OCI-LY7 (cell line): ENCODE measurements at regions not wholly inside any gene's neighbourhood (a gene's known extent, or its start where the extent isn't known, plus 50 kb on each side); places are given as distances from the start of the nearest gene placed in this dataset.

Source experiments
- BruUV-seq: library from RNA; stranded (reverse); fragments of 400-500 nt; replicated peaks from 2 replicates; lab custom pipeline; 2021; lab: Mats Ljungman, UMichigan
- CTCF ChIA-PET: fragments of 300-600 bp; sonication (Branson Sonifier 250); formaldehyde crosslinking; loops from one replicate; lab custom pipeline; 2022; ENCODE audit warnings: antibody characterized with exemption; ENCODE audit not compliant: unreplicated experiment; lab: Charles Lee
- POLR2A ChIA-PET: fragments of 300-600 bp; sonication (Branson Sonifier 250); formaldehyde crosslinking; loops from one replicate; lab custom pipeline; 2022; ENCODE audit warnings: antibody characterized with exemption; lab: Charles Lee
- DNase-seq: peaks from one replicate; pipeline ENCODE4 v3.0.0-alpha.2; 2015; ENCODE audit warnings: low spot score
- H2AFZ ChIP-seq: fragments of 200-600 bp; sonication (generic), shearing (Covaris generic); 2 replicates; pipeline ENCODE4 v1.6.1; 2014; ENCODE audit warnings: mild to moderate bottlenecking, antibody characterized with exemption, low read length, moderate library complexity
- H3K27ac ChIP-seq: fragments of 200-600 bp; sonication (generic); 2 replicates; pipeline ENCODE4 v1.5.1; 2014; ENCODE audit warnings: mixed run types, low read depth, mild to moderate bottlenecking, moderate library complexity, low read length, inconsistent platforms; ENCODE audit not compliant: poor library complexity, severe bottlenecking
- H3K36me3 ChIP-seq: fragments of 200-600 bp; sonication (generic); 2 replicates; pipeline ENCODE4 v1.6.1; 2014; ENCODE audit warnings: mild to moderate bottlenecking, antibody characterized with exemption, low read length, moderate library complexity, mixed read lengths; ENCODE audit not compliant: insufficient read depth
- H3K4me1 ChIP-seq: fragments of 200-600 bp; sonication (generic); 2 replicates; pipeline ENCODE4 v1.5.1; 2014; ENCODE audit warnings: mild to moderate bottlenecking, low read length; ENCODE audit not compliant: insufficient read depth, poor library complexity, severe bottlenecking
- H3K4me2 ChIP-seq: fragments of 200-600 bp; sonication (generic); 2 replicates; pipeline ENCODE4 v1.6.1; 2014; ENCODE audit warnings: mild to moderate bottlenecking, low read length
- H3K4me3 ChIP-seq: fragments of 200-600 bp; sonication (generic); 2 replicates; pipeline ENCODE4 v1.5.1; 2014; ENCODE audit warnings: mild to moderate bottlenecking, low read depth, low read length; ENCODE audit not compliant: poor library complexity, severe bottlenecking
- H3K79me2 ChIP-seq: fragments of 200-600 bp; sonication (generic); 2 replicates; pipeline ENCODE4 v1.6.1; 2016; ENCODE audit warnings: low read depth, mild to moderate bottlenecking, low read length, moderate library complexity, mixed read lengths; ENCODE audit not compliant: insufficient read depth
- H3K9me2 ChIP-seq: fragments of 200-600 bp; sonication (generic); 2 replicates; pipeline ENCODE4 v1.6.1; 2016; ENCODE audit warnings: mild to moderate bottlenecking, low read length, mixed read lengths; ENCODE audit not compliant: insufficient read depth
- H3K9me3 ChIP-seq: fragments of 200-600 bp; sonication (generic); 2 replicates; pipeline ENCODE4 v1.6.1; 2014; ENCODE audit warnings: mild to moderate bottlenecking, mixed run types, low read length, mixed read lengths
- H4K20me1 ChIP-seq: fragments of 200-600 bp; sonication (generic); 2 replicates; pipeline ENCODE4 v1.6.1; 2014; ENCODE audit warnings: mild to moderate bottlenecking, antibody characterized with exemption, low read length, moderate library complexity, mixed read lengths; ENCODE audit not compliant: insufficient read depth
- CTCF ChIP-seq: fragments of 200-600 bp; sonication (generic); conservative IDR thresholded peaks from 2 replicates; pipeline ENCODE4 v1.5.1; 2014; ENCODE audit warnings: mild to moderate bottlenecking, antibody characterized with exemption, low read length, moderate library complexity, mixed read lengths
- EZH2phosphoT487 ChIP-seq: fragments of 200-600 bp; sonication (generic); IDR thresholded peaks from 2 replicates; pipeline ENCODE4 v1.6.1; 2018; ENCODE audit warnings: low read depth, borderline replicate concordance, mild to moderate bottlenecking, mixed run types, antibody characterized with exemption, low read length, moderate library complexity, mixed read lengths
- intact Hi-C: fragments of 100-400 bp; cut with micrococcal nuclease; formaldehyde crosslinking; loops from one replicate; pipeline ENCODE4 v1.10.0; 2022; ENCODE audit not compliant: unreplicated experiment

DNA sequence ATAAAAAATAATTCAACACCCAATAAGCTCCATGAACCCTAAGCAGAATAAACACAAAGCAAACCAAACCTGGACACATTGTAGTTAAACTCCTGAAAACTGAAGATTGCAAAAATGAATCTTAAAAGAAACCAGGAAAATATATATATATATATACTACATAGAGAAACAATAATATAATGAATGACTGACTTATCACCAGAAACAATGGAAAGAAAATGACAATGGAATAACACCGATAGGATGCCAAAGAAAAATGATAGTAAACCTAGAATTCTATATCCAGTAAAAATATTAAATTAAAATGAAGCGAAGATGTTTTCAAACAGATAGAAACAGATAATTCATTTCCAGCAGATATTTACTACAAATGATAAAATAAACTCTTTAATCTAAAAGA is 346.9 kb downstream of the IRS1 start:
- Histone ChIP-seq H3K9me3 (no peaks in the 10 kb centered on the region), H4K20me1 (no peaks in the 10 kb centered on the region), H3K27ac (no peak overlapping the region), H3K4me2 (no peak overlapping the region), H2AFZ (no peak overlapping the region), H3K79me2 (no peaks in the 10 kb centered on the region), H3K9me2 (no peaks in the 10 kb centered on the region), H3K4me1 (no peaks in the 10 kb centered on the region), H3K4me3 (no peak overlapping the region), H3K36me3 (no peaks in the 10 kb centered on the region)
- TF ChIP-seq CTCF (no peak), EZH2phosphoT487 (no peak)
- BruUV-seq = no TSS peak
- POLR2A ChIA-PET = interaction anchor here (0.6 kb wide), 1 partner anchor 290 kb away, joined by 3 read pairs; no protein-coding TSS in a partner anchor
- CTCF ChIA-PET = no interaction called here
- intact Hi-C loops = no loop called here
- DNase-seq = no peak

- Histone ChIP-seq H4K20me1 (no peaks in the 10 kb centered on the region), H2AFZ (no peak overlapping the region), H3K4me2 (no peak overlapping the region), H3K9me3 (no peaks in the 10 kb centered on the region), H3K36me3 (no peaks in the 10 kb centered on the region), H3K4me1 (no peaks in the 10 kb centered on the region), H3K4me3 (no peak overlapping the region), H3K9me2 (no peaks in the 10 kb centered on the region), H3K27ac (no peak overlapping the region), H3K79me2 (no peaks in the 10 kb centered on the region)
- intact Hi-C loops = no loop called here
- ChIA-PET POLR2A (interaction anchor here (0.5 kb wide), 1 partner anchor 1300 kb away, joined by 3 read pairs; no protein-coding TSS in a partner anchor), CTCF (no interaction called here)
- TF ChIP-seq EZH2phosphoT487 (no peak), CTCF (no peak)
- no TSS peak for BruUV-seq
- DNase-seq = no peak
Measured at GRCh38 chr2:226451486-226451885, 348.1 kb downstream of the IRS1 start.

DNA sequence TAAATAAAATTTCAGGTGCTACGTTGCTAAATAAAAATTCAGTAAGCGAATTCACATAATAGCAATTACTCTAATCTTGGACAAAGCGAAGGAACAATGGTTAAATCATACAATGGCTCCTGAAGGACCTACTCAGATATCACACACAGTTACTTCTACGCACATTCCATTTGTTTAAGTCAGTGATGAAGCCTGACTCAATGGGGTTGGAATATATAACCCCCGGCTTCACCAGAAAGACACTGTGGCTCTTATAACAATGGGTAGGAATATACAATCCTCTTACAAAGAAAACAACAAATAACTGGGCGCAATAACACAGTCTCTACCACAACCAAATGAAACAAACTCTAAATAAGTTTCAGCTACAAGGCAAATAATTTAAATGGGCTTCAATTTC is 349.5 kb downstream of the IRS1 start:
- DNase-seq = no peak
- CTCF ChIA-PET = no interaction called here
- H3K27ac ChIP-seq = no peak overlapping the region
- H3K4me1 ChIP-seq = no peaks in the 10 kb centered on the region
- BruUV-seq = no TSS peak
- intact Hi-C loops = no loop called here
- TF ChIP-seq EZH2phosphoT487 = no peak
- TF ChIP-seq CTCF = no peak
- H3K9me2 ChIP-seq = no peaks in the 10 kb centered on the region
- H4K20me1 ChIP-seq = no peaks in the 10 kb centered on the region
- no peak overlapping the region for H3K4me3 ChIP-seq
- no peaks in the 10 kb centered on the region for H3K36me3 ChIP-seq
- no peak overlapping the region for H3K4me2 ChIP-seq
- POLR2A ChIA-PET = interaction anchor here (0.7 to 0.8 kb wide), 2 partner anchors 67 to 998 kb away, joined by 4 to 6 read pairs; no protein-coding TSS in a partner anchor
- H3K9me3 ChIP-seq = no peaks in the 10 kb centered on the region
- no peaks in the 10 kb centered on the region for H3K79me2 ChIP-seq
- no peak overlapping the region for H2AFZ ChIP-seq
